Urinary bladder (tissue), 3 donors: ENCODE measurements at regions not wholly inside any gene's neighbourhood (a gene's known extent, or its start where the extent isn't known, plus 50 kb on each side); places are given as distances from the start of the nearest gene placed in this dataset.

Experiments
- DNase-seq: peaks from one replicate; pipeline ENCODE4 v3.0.0-alpha.2; 2015; ENCODE audit errors: extremely low spot score
- H3K27ac ChIP-seq: one replicate; pipeline ENCODE4 v1.5.1; 2013; ENCODE audit warnings: low read depth, mild to moderate bottlenecking, moderate library complexity
- H3K36me3 ChIP-seq: one replicate; pipeline ENCODE4 v1.6.1; 2013; ENCODE audit warnings: mild to moderate bottlenecking, moderate library complexity; ENCODE audit not compliant: insufficient read depth
- H3K4me1 ChIP-seq: one replicate; pipeline ENCODE4 v1.6.1; 2013; ENCODE audit warnings: mild to moderate bottlenecking, moderate library complexity; ENCODE audit not compliant: insufficient read depth
- H3K4me3 ChIP-seq: one replicate; pipeline ENCODE4 v1.5.1; 2013; ENCODE audit warnings: low read depth, low read length
- WGBS: extraction: QIAGEN DNeasy Blood & Tissue Kit; methylation state at CpG from one replicate; pipeline ENCODE4 v1.1.7; 2013; 5-methylcytosine and 5-hydroxymethylcytosine counted together
- donor health status: healthy with polysubstance abuse.
- donor health status: healthy.

DNA sequence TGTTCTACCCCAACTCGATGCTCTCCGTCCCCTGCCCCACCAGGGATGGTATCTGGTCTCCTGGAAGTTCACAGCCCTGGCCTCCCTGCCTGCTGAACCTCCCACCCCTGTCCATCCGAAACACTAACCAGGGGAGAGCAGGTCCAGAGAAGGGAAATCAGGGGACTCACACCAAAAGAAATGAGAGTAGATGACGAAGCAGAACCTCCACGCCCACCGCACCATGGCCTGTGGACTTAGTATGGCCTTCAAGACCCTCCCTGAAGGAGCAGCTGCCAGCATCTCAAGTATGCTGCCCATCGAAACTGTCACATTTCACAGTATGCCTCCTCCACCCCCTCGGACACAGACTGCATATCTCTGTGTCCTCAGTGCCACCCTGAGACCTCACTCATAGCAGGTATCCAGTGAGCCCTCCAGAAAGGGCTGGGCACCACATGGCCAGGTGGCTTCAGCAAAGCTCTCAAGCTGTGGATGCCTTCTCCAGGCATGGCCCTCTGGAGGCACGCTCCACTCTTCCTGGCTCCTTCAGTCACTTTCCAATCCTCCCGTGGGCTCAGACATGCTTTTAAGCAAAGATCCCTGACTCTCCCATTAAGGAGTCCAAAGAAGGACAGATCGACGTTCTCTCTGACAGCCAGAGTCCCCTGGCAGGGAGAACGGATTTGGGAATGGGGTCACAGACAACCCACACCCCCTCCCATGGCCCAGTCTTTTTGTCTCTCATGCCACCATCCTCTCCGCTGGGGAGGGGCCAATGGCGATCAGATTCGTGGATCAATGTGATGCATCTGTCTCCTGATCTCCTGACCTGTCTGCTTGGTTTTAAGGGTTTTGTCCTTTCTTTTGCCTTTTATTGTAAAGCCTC lies 158.4 kb downstream of the ANKRD60 start:
- DNase-seq = no peak
- Histone ChIP-seq H3K27ac (no peak overlapping the region), H3K36me3 (no peaks in the 10 kb centered on the region), H3K4me3 (no peak overlapping the region), H3K4me1 (no peaks in the 10 kb centered on the region)
- 90% methylated on average over 16 of the region's 16 CpGs for WGBS

DNA sequence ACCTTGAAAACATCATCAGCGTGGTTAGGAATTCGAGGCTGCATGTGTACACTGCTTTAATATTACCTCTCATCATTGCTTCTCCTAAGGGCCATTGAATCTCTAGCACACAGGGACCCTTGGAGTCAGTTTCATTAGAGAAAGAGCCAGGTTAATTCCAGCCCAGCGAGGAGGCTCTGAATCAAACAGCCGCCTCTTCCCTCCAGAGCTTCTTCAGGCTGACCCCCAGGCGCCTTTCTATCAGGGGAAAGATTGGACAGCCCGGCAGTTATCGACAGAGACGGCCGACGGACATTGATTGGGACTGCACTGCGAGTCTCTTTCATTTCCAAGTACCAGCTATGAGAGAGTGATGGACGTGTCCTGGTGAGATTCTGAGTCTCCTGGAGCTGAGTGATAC lies 159.2 kb downstream of the ANKRD60 start:
- no peak for DNase-seq
- WGBS = 87% methylated on average over 12 of the region's 12 CpGs
- H3K27ac ChIP-seq = no peak overlapping the region
- H3K36me3 ChIP-seq = no peaks in the 10 kb centered on the region
- no peak overlapping the region for H3K4me3 ChIP-seq
- H3K4me1 ChIP-seq = no peaks in the 10 kb centered on the region

DNA sequence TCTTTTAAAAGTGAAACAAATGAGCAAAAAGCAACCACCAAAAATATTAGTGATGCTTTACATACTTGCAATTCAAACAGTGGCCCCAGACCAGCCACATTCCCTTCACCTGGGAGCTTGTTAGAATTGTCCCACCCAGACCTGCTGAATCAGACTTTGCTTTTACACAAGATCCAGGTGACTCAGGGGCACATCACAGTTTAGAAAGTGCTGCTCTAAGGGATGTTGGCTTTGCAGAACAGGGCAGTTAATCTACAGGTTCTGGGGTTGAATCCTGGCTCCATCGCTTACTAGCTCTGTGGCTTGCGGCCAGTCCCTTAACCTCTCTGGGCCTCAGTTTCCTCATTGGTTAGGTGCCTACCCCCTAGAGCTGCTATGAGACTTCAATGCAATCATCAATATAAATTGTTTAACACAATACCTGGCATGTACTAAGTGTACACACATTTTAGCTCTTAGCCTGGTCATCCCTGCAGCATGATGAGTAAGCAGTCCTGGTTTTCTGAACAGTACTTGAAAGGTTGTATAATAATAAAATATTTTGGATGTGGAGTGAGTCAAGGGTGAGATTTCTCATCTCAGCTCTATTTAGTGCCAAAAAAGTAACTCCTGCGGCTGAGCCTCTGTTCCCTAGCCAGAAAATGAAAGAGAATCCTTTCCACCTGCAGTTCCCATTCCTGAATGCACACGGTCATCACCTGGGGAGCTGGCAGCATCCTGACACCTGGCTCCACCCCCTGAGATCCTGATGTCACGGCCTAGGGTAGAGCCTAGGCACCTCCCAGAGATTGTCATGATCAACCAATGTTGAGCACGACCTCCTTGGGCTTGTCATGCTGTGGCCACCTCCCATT lies 162.7 kb downstream of the ANKRD60 start:
- Histone ChIP-seq H3K27ac (no peak overlapping the region), H3K4me3 (no peak overlapping the region), H3K4me1 (no peaks in the 10 kb centered on the region), H3K36me3 (no peaks in the 10 kb centered on the region)
- DNase-seq = no peak
- 60% methylated on average over 6 of the region's 6 CpGs for WGBS

DNA sequence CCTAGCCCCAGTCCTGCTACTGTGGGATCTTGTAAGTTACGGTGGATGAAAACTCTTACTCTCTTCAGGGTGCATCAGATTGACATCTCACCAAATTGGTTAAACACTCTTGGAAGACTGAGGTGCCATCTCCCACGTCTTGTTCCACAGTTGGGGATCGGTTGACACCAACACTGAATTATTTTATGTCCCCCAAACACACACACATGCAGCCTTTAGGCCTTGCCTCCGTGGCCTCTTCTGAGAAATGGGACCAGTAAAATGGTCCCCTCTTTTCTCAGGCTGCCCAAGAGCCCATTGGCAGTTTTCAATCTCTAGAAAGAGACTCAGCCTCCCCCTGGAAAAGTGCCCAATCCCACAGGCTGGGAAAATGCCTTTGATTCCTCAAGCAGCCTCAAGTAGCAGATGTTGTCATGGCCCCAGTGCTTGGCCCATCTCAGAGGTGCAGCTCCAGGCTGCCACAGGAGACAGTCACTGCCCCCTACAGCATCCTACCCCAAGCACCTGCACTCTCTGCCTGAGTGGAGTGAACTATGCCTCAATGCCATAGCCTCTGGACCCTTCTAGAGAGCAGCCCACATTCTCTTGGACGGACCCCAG lies 163.9 kb downstream of the ANKRD60 start:
- DNase-seq = no peak
- Histone ChIP-seq H3K27ac (no peak overlapping the region), H3K36me3 (no peaks in the 10 kb centered on the region), H3K4me1 (no peaks in the 10 kb centered on the region), H3K4me3 (no peak overlapping the region)
- 83% methylated on average over 5 of the region's 5 CpGs for WGBS

DNA sequence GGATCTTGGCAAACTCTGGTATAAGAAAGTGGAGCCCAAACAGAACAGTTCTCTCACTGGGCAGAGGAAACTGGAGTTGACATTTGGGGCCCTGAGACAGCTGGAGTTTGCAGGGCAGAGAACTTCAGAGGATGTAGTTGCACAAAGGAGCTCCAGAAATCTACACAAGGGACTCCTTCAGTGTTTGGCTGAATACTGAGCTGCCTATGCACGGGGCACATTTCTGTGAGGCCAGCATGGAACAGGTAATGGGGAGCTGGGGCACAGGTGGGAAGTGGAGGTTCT lies 169.3 kb downstream of the ANKRD60 start:
- H3K4me3 ChIP-seq = no peak overlapping the region
- no peak overlapping the region for H3K27ac ChIP-seq
- no peaks in the 10 kb centered on the region for H3K4me1 ChIP-seq
- no peak for DNase-seq
- H3K36me3 ChIP-seq = no peaks in the 10 kb centered on the region
- WGBS = 52% methylated on average over 1 of the region's 1 CpG

DNA sequence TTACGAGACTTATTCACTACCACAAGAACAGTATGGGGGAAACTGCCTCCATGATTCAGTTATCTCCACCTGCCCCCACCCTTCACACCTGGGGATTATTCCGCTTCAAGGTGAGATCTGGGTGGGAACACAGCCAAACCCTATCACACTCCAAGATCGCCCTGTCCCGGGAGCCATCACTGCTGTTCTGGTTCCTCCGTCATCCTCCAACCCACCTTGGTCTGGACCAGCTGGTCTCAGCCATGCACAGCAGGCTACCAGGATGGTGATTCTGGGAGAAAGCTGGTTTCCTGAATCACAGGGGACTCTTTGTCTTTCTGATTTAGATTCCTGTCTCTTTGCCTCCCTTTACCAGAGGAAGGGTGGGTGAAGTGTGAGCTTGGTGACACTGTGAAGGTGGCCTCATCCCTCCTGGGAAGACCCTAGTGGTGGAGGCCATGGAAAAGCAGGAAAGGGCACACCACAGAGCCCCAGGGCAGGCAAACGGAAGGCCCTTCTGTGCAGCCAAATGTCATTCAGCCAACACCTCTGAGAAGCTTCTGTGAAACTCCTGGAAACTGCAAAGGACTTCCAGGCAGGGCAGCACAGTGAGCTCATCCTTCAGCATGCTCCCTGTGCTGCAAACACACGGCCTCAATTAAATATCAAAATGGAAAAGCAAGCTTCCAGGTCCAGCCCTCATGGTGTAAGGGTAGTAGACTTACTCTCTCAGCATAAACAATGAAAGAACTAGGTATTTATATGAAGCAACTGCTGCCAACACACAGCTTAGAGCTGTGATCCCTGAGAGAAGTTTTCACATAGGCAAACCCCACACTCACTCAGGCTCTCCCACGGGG lies 169.8 kb downstream of the ANKRD60 start:
- no peaks in the 10 kb centered on the region for H3K36me3 ChIP-seq
- H3K4me1 ChIP-seq = no peaks in the 10 kb centered on the region
- H3K27ac ChIP-seq = no peak overlapping the region
- WGBS = 68% methylated on average over 8 of the region's 8 CpGs
- DNase-seq = no peak
- H3K4me3 ChIP-seq = no peak overlapping the region

DNA sequence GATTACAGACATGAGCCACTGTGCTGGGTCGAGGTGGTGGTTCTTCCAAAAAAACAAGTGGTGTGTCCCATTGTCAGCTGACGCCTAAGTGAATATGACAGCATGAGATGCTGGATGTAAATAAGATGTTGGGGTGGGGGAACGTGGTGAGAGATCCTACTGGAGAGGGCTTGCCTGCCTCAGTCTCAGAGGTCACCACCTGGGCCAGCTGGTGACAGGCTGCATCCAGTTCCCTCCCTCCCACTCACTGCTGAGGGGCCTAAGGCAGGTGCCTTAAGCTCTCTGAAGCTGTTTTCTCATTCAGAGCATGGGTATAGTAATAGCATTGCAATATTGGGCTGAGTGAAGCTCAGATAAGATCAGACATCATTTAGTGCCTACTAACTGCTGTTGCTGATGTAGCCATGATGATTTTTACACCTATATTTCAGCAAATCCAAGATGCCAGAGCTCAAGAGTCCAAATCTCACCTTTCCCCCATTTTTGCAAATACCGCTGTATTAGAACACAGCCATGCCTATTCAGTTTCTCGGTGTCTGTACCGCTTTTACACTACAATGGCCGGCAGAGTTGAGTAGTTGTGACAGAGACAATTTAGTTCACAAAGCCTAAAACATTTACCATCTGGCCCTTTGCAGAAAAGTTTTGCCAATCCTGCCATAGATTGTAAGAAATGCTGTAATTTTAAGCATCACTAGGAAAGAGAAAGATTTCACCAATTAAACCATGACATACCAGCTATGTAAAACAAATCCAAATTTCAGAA lies 171.3 kb downstream of the ANKRD60 start:
- WGBS = 94% methylated on average over 7 of the region's 7 CpGs
- DNase-seq = no peak

DNA sequence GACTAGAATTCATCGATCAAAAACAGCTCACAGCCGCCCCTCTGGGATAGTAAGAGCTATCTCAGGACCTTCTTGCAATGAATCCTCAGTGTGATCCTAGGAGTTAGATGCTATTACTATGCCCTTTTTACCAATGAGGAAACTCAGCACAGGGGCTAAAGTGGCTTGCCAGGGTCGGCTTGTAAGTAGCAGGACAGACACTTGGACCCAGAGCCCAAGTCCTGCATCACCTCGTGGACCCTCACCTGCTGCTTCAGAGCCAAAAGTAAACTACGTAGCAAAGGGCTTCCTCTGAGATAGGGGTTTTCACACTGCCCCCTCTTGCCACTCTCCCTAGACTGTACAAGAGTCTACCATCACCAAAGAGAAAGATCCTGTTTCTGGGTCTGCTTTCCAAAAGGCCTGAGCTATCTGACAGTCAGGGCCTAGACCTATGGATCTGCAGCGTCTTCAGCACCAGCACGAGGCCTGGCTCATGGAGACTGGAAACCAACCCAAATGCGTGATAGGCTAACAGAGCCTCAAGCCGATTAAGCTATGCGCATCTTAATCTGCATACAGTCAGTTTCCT lies 172.3 kb downstream of the ANKRD60 start:
- Histone ChIP-seq H3K36me3 (no peaks in the 10 kb centered on the region), H3K4me1 (no peaks in the 10 kb centered on the region), H3K4me3 (no peak overlapping the region), H3K27ac (no peak overlapping the region)
- DNase-seq = no peak
- 95% methylated on average over 10 of the region's 10 CpGs for WGBS

More for the DNA sequence above, 171.3 kb downstream of the ANKRD60 start:
- Histone ChIP-seq H3K4me3 (no peak overlapping the region), H3K27ac (no peak overlapping the region), H3K36me3 (no peaks in the 10 kb centered on the region), H3K4me1 (no peaks in the 10 kb centered on the region)

DNA sequence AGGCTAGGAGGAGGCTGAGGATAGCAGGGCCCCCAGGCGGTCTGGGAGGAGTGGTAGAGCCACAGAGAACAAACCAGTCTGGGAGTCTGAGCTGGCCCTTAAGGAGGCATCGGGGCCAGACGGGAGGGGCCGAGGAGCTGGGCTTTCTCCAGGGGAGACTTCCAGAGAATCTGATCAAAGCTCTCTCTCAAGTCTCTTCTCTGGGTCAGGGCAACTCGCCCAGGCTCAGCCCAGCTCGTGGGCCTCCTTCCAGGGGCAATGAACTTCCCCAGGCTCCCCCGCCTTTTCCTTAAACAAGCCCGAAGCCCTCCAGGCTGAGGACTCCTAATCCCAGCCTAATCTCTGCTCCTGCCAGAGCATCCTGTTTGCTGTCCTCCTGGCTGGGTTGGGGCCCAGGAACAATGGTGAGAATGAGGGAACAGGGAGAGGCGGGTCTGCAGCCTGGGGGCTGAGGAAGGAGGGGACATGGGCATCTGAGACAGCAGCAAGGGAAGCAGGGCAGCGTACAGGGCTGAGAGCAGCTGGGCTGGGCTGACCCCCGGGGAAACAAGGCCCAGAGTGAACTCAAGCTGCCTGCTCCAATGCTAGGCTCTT lies 173.6 kb downstream of the ANKRD60 start:
- Histone ChIP-seq H3K4me1 (no peaks in the 10 kb centered on the region), H3K4me3 (no peak overlapping the region), H3K36me3 (no peaks in the 10 kb centered on the region), H3K27ac (no peak overlapping the region)
- DNase-seq = peak; percentile 57
- WGBS = 10% methylated on average over 11 of the region's 11 CpGs

DNA sequence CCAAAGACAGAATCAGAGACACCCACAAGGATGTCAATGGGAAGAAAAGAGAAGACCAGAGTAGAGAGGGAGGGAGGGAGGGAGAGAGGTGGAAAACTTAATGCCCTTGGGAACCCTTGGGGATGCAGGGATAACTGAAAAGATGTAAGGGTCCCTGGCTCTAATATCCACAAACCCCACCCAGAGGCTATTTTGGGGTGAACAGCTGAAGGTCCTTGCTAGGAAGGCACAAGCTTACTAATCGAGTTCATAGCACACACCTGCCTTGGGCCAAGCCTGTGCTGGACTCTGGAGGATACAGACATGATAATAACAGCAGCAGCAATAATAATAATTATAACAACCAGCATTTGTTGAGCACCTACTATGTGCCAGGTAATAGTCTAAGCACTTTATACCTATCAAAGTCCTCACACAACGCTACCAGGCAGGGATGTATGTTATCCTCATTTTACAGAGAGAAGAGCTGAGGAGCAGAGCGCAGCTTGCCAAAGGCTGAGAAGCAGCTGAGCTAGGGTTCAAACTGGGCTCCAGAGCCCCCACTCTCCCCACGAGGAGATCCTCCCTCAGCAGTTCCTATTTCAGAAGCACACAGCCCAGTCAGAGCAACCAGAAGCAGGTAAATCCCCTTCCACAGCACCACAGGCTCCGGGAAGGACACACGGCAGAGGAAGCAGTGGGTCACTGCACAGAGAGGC lies 174.2 kb downstream of the ANKRD60 start:
- whole genome bisulfite sequencing = 42% methylated on average over 6 of the region's 6 CpGs
- Histone ChIP-seq H3K4me3 (no peak overlapping the region), H3K36me3 (no peaks in the 10 kb centered on the region), H3K27ac (no peak overlapping the region), H3K4me1 (no peaks in the 10 kb centered on the region)
- DNase-seq = no peak

DNA sequence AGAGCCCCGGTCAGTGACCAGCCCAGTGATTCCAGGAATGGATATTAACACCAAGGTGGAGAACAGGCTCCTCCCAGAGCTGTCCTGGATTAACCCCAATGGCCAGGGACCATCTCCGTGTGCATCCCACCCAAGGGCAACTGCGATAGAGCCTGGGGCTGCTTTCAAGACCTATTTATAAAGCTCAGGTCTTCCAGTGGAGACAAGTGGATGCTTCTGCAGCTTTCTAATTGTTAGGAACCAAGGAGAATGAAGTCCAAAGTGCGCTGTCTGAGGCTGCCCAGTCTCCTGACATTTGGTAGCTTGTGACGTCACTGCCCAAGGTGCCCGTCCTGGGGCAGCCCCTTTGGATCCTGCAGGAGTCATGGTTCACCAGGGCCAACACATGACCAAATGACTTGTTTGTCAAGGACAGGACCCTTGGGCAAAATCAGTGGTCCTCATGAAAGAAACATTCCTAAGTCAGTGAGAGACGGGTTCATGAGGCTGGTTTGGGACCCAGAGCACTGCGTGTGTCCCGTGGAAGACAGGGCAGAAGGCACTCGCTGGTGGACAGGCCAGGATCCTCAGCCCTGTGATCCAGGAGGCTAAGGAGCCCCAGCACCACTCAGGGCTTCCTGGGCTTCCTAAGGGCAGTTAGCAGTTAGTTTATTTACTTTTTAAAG lies 174.9 kb downstream of the ANKRD60 start:
- H3K4me3 ChIP-seq = no peak overlapping the region
- WGBS = 89% methylated on average over 10 of the region's 10 CpGs
- no peaks in the 10 kb centered on the region for H3K4me1 ChIP-seq
- DNase-seq = no peak
- no peak overlapping the region for H3K27ac ChIP-seq
- no peaks in the 10 kb centered on the region for H3K36me3 ChIP-seq
